ENCODE measurements at regions not wholly inside any gene's neighbourhood (a gene's known extent, or its start where the extent isn't known, plus 50 kb on each side); places are given as distances from the start of the nearest gene placed in this dataset.

- Histone ChIP-seq H3K9me3 (no peaks in the 10 kb centered on the region), H3K27me3 (replicated peaks; ENCODE audit: insufficient read depth) (no peaks in the 10 kb centered on the region), H3K36me3 (no peaks in the 10 kb centered on the region), H3K27ac (no peak overlapping the region), H3K4me1 (replicated peaks) (no peaks in the 10 kb centered on the region), H3K4me3 (no peak overlapping the region)
- no peak for DNase-seq (ENCODE audit: low spot score)
- intact Hi-C loops (cut with DNase I): no loop called here
- no peak for TF ChIP-seq CTCF (IDR thresholded peaks at IDR 0.05)
- TF ChIP-seq POLR2AphosphoS5 (IDR thresholded peaks at IDR 0.05): no peak
- TF ChIP-seq POLR2A (IDR thresholded peaks at IDR 0.05): no peak
Measured at GRCh38 chr3:159339131-159339530, 537.3 kb downstream of the MFSD1 start.

GRCh38 chr3:159340877-159341500 lies 539.1 kb downstream of the MFSD1 start:
- TF ChIP-seq POLR2A (IDR thresholded peaks at IDR 0.05) (no peak), POLR2AphosphoS5 (IDR thresholded peaks at IDR 0.05) (no peak), CTCF (IDR thresholded peaks at IDR 0.05) (no peak)
- no peaks in the 10 kb centered on the region for H3K27me3 ChIP-seq (replicated peaks; ENCODE audit: insufficient read depth)
- H3K4me1 ChIP-seq (replicated peaks): no peaks in the 10 kb centered on the region
- no peak overlapping the region for H3K4me3 ChIP-seq
- 58% methylated on average over 3 of the region's 3 CpGs for WGBS
- intact Hi-C loops (cut with DNase I): no loop called here
- H3K27ac ChIP-seq: no peak overlapping the region
- no peaks in the 10 kb centered on the region for H3K9me3 ChIP-seq
- no peak for DNase-seq (ENCODE audit: low spot score)
- H3K36me3 ChIP-seq: no peaks in the 10 kb centered on the region

- Histone ChIP-seq H3K4me1 (replicated peaks) (no peaks in the 10 kb centered on the region), H3K27me3 (replicated peaks; ENCODE audit: insufficient read depth) (no peaks in the 10 kb centered on the region), H3K4me3 (no peak overlapping the region), H3K36me3 (no peaks in the 10 kb centered on the region), H3K27ac (no peak overlapping the region), H3K9me3 (no peaks in the 10 kb centered on the region)
- WGBS: 81% methylated on average over 5 of the region's 5 CpGs
- intact Hi-C loops (cut with DNase I): no loop called here
- no peak for TF ChIP-seq POLR2AphosphoS5 (IDR thresholded peaks at IDR 0.05)
- no peak for TF ChIP-seq POLR2A (IDR thresholded peaks at IDR 0.05)
- TF ChIP-seq CTCF (IDR thresholded peaks at IDR 0.05): no peak
- no peak for DNase-seq (ENCODE audit: low spot score)
Measured at GRCh38 chr3:159346271-159346903, 544.5 kb downstream of the MFSD1 start.

GRCh38 chr3:159348431-159348830 lies 546.6 kb downstream of the MFSD1 start:
- no peak overlapping the region for H3K27ac ChIP-seq
- WGBS: 70% methylated on average over 3 of the region's 3 CpGs
- no peaks in the 10 kb centered on the region for H3K9me3 ChIP-seq
- H3K4me3 ChIP-seq: no peak overlapping the region
- no peaks in the 10 kb centered on the region for H3K36me3 ChIP-seq
- H3K27me3 ChIP-seq (replicated peaks; ENCODE audit: insufficient read depth): no peaks in the 10 kb centered on the region
- intact Hi-C loops (cut with DNase I): no loop called here
- no peaks in the 10 kb centered on the region for H3K4me1 ChIP-seq (replicated peaks)
- no peak for DNase-seq (ENCODE audit: low spot score)
- TF ChIP-seq POLR2A (IDR thresholded peaks at IDR 0.05) (no peak), CTCF (IDR thresholded peaks at IDR 0.05) (no peak), POLR2AphosphoS5 (IDR thresholded peaks at IDR 0.05) (no peak)

GRCh38 chr3:159356606-159357005 lies 554.8 kb downstream of the MFSD1 start:
- 62% methylated on average over 1 of the region's 1 CpG for WGBS
- Histone ChIP-seq H3K27ac (no peak overlapping the region), H3K36me3 (no peaks in the 10 kb centered on the region), H3K27me3 (replicated peaks; ENCODE audit: insufficient read depth) (no peaks in the 10 kb centered on the region), H3K9me3 (no peaks in the 10 kb centered on the region), H3K4me3 (no peak overlapping the region), H3K4me1 (replicated peaks) (no peaks in the 10 kb centered on the region)
- intact Hi-C loops (cut with DNase I): no loop called here
- DNase-seq (ENCODE audit: low spot score): no peak
- TF ChIP-seq POLR2A (IDR thresholded peaks at IDR 0.05) (no peak), CTCF (IDR thresholded peaks at IDR 0.05) (no peak), POLR2AphosphoS5 (IDR thresholded peaks at IDR 0.05) (no peak)
